HUES48 (cell line): ENCODE measurements at regions not wholly inside any gene's neighbourhood (a gene's known extent, or its start where the extent isn't known, plus 50 kb on each side); places are given as distances from the start of the nearest gene placed in this dataset.

Experiments
- H3K27ac ChIP-seq: one replicate; pipeline ENCODE4 v1.7.0; 2013; ENCODE audit warnings: low read depth, low read length, inconsistent platforms
- H3K27me3 ChIP-seq: 2 replicates; pipeline ENCODE4 v1.6.1; 2013; ENCODE audit warnings: mild to moderate bottlenecking, low read length; ENCODE audit not compliant: control insufficient read depth, insufficient read depth
- H3K36me3 ChIP-seq: 2 replicates; pipeline ENCODE4 v1.6.1; 2013; ENCODE audit warnings: low read length; ENCODE audit not compliant: control insufficient read depth, insufficient read depth
- H3K4me1 ChIP-seq: 2 replicates; pipeline ENCODE4 v1.6.1; 2013; ENCODE audit warnings: mild to moderate bottlenecking, low read length; ENCODE audit not compliant: control insufficient read depth, insufficient read depth
- H3K4me3 ChIP-seq: 2 replicates; pipeline ENCODE4 v1.5.1; 2013; ENCODE audit warnings: mild to moderate bottlenecking, low read depth, low read length
- H3K9ac ChIP-seq: 2 replicates; pipeline ENCODE4 v1.6.1; 2013; ENCODE audit warnings: mild to moderate bottlenecking, low read depth, low read length, moderate library complexity
- H3K9me3 ChIP-seq: 2 replicates; pipeline ENCODE4 v1.6.1; 2013; ENCODE audit warnings: low read length; ENCODE audit not compliant: control insufficient read depth, insufficient read depth

- Histone ChIP-seq H3K9me3 (no peaks in the 10 kb centered on the region), H3K9ac (no peak overlapping the region), H3K27ac (no peak overlapping the region), H3K27me3 (no peaks in the 10 kb centered on the region), H3K4me1 (no peaks in the 10 kb centered on the region), H3K4me3 (no peak overlapping the region), H3K36me3 (no peaks in the 10 kb centered on the region)
These were observed 272.1 kb downstream of the SPATA31D1 start for GRCh38 chr9:82260691-82261090.

- no peak overlapping the region for H3K4me3 ChIP-seq
These were observed 275.0 kb downstream of the SPATA31D1 start for GRCh38 chr9:82263619-82264018.

GRCh38 chr9:82271106-82271561 is 282.6 kb downstream of the SPATA31D1 start:
- Histone ChIP-seq H3K4me1 (peaks cover 7% of the 10 kb centered on the region; the same call in 1 of the 2 replicates), H3K9ac (no peak overlapping the region), H3K27ac (no peak overlapping the region), H3K36me3 (no peaks in the 10 kb centered on the region), H3K4me3 (no peak overlapping the region), H3K27me3 (no peaks in the 10 kb centered on the region), H3K9me3 (no peaks in the 10 kb centered on the region)

More at GRCh38 chr9:82263619-82264018, 275.0 kb downstream of the SPATA31D1 start:
- Histone ChIP-seq H3K27ac (no peak overlapping the region), H3K4me1 (peaks cover 10% of the 10 kb centered on the region; the same call in 1 of the 2 replicates), H3K36me3 (no peaks in the 10 kb centered on the region), H3K9me3 (no peaks in the 10 kb centered on the region), H3K9ac (no peak overlapping the region), H3K27me3 (no peaks in the 10 kb centered on the region)

GRCh38 chr9:82273121-82273520 is 284.5 kb downstream of the SPATA31D1 start:
- Histone ChIP-seq H3K27me3 (no peaks in the 10 kb centered on the region), H3K9me3 (no peaks in the 10 kb centered on the region), H3K4me3 (no peak overlapping the region), H3K9ac (no peak overlapping the region), H3K36me3 (no peaks in the 10 kb centered on the region), H3K27ac (no peak overlapping the region), H3K4me1 (no peaks in the 10 kb centered on the region; the same call in 1 of the 2 replicates)

GRCh38 chr9:82275258-82275927 is 286.8 kb downstream of the SPATA31D1 start:
- no peaks in the 10 kb centered on the region for H3K36me3 ChIP-seq
- no peaks in the 10 kb centered on the region for H3K27me3 ChIP-seq
- H3K27ac ChIP-seq: no peak overlapping the region
- H3K9ac ChIP-seq: no peak overlapping the region
- no peaks in the 10 kb centered on the region; the same call in 1 of the 2 replicates for H3K4me1 ChIP-seq
- H3K9me3 ChIP-seq: no peaks in the 10 kb centered on the region
- H3K4me3 ChIP-seq: no peak overlapping the region

- Histone ChIP-seq H3K9me3 (no peaks in the 10 kb centered on the region), H3K4me3 (no peak overlapping the region), H3K27ac (no peak overlapping the region), H3K9ac (no peak overlapping the region), H3K27me3 (no peaks in the 10 kb centered on the region), H3K36me3 (no peaks in the 10 kb centered on the region), H3K4me1 (no peaks in the 10 kb centered on the region)
These were observed 292.5 kb downstream of the SPATA31D1 start for GRCh38 chr9:82281066-82281465.

GRCh38 chr9:82284758-82285157 is 296.2 kb downstream of the SPATA31D1 start:
- no peaks in the 10 kb centered on the region for H3K4me1 ChIP-seq
- H3K27me3 ChIP-seq: no peaks in the 10 kb centered on the region
- H3K9ac ChIP-seq: no peak overlapping the region
- H3K4me3 ChIP-seq: no peak overlapping the region
- H3K27ac ChIP-seq: no peak overlapping the region
- no peaks in the 10 kb centered on the region for H3K9me3 ChIP-seq
- no peaks in the 10 kb centered on the region for H3K36me3 ChIP-seq

GRCh38 chr9:82295181-82295580 is 306.6 kb downstream of the SPATA31D1 start:
- Histone ChIP-seq H3K4me3 (no peak overlapping the region), H3K27ac (no peak overlapping the region), H3K36me3 (no peaks in the 10 kb centered on the region), H3K9me3 (no peaks in the 10 kb centered on the region), H3K9ac (no peak overlapping the region), H3K27me3 (no peaks in the 10 kb centered on the region), H3K4me1 (no peaks in the 10 kb centered on the region)

- Histone ChIP-seq H3K4me1 (no peaks in the 10 kb centered on the region), H3K36me3 (no peaks in the 10 kb centered on the region), H3K4me3 (no peak overlapping the region), H3K27me3 (no peaks in the 10 kb centered on the region), H3K9me3 (no peaks in the 10 kb centered on the region), H3K27ac (no peak overlapping the region), H3K9ac (no peak overlapping the region)
These were observed 311.3 kb downstream of the SPATA31D1 start for GRCh38 chr9:82299870-82300269.

GRCh38 chr9:82302968-82303655 is 314.5 kb downstream of the SPATA31D1 start:
- no peaks in the 10 kb centered on the region for H3K36me3 ChIP-seq

GRCh38 chr9:82308836-82309235 is 320.3 kb downstream of the SPATA31D1 start:
- Histone ChIP-seq H3K27me3 (no peaks in the 10 kb centered on the region), H3K9ac (no peak overlapping the region), H3K27ac (no peak overlapping the region), H3K9me3 (no peaks in the 10 kb centered on the region), H3K4me1 (no peaks in the 10 kb centered on the region), H3K4me3 (no peak overlapping the region), H3K36me3 (no peaks in the 10 kb centered on the region)

More at GRCh38 chr9:82302968-82303655, 314.5 kb downstream of the SPATA31D1 start:
- Histone ChIP-seq H3K9ac (no peak overlapping the region), H3K9me3 (no peaks in the 10 kb centered on the region), H3K4me1 (no peaks in the 10 kb centered on the region), H3K4me3 (no peak overlapping the region), H3K27me3 (no peaks in the 10 kb centered on the region), H3K27ac (no peak overlapping the region)
